Stimulated activated CD4-positive, alpha-beta T cell treated with anti-CD3 and anti-CD28 coated beads, Interleukin-2, amount 100 ng/mL, for 48 hours (primary cell): ENCODE measurements at regions not wholly inside any gene's neighbourhood (a gene's known extent, or its start where the extent isn't known, plus 50 kb on each side); places are given as distances from the start of the nearest gene placed in this dataset.

ENCODE experiments used
- DNase-seq, 2 donors: peaks; one replicate each; pipeline ENCODE4 v3.0.0-alpha.2; 2020

DNA sequence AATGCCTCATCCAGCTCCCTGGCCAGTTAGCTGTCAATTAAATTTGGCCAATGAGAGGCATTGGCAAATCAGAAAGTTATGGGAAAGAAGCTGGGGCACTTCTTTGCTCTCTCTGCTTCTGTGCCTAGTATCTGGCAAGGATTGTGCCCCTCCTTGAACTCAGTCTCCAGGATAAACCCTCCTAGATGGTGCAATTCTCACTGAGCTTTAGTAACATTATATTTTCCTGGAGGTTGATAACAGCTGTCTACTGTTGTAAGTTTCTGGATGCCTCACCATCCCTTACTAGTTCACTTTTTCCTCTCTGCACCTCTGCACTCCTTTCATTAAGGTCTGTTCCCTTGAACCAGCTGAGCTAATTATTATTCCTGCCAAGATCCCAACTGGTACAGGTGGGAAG lies 329.5 kb downstream of the MFSD1 start:
- DNase-seq = no peak

DNA sequence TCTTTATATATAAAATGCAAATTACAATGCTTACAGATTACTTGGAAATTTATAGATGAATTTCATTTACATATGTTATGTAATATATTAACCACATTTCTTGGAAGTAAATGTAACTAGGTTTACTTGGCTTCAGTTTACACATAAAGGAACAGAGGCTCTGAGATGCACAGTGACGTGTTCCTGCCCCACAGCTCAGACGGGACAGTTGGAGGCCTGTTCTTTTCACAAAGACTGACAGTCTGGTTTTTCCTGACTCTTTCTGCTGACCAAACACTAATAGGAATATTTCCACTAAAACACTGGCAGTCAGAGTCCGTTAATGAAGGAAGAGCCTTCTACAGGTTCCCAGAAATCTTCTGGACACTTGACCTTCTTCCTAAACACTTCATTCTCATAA lies 336.1 kb downstream of the MFSD1 start:
- DNase-seq = no peak

DNA sequence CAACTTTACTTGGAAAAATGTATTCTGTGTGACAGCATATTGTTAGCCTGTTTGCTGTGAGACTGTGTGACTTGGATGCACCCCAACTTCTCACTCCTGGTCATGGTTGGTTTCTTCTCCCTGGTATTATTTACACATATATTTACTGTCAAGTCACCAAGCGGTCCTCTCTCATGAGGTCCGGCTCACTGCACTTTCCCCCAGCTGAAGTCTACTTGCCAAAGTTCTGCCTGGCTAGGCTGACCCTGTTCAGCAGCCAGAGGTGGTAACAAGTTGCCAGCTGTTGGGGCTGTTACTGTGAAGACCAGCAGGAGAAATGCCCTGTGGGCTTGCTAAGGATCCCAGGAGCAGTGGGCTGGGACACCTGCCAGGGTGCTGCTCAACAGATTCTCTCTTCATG lies 337.5 kb downstream of the MFSD1 start:
- DNase-seq = no peak

DNA sequence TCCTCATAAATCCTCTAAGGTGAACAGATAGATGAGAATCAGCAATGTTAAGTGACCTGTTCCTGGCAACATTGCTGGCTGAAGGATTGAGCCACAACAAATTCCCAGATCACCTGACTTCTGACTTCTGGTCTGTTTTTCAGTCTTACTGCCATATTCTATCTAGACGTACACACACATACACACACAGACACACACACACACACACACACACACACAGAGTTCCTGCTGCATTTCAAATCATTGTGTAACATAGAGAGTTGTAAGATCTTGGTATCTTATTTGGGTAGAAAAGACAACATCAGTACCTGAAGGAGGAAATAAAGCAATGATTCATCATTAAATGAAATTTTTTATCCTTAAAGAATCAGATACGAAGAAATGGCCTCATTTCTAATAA lies 342.6 kb downstream of the MFSD1 start:
- DNase-seq = no peak

DNA sequence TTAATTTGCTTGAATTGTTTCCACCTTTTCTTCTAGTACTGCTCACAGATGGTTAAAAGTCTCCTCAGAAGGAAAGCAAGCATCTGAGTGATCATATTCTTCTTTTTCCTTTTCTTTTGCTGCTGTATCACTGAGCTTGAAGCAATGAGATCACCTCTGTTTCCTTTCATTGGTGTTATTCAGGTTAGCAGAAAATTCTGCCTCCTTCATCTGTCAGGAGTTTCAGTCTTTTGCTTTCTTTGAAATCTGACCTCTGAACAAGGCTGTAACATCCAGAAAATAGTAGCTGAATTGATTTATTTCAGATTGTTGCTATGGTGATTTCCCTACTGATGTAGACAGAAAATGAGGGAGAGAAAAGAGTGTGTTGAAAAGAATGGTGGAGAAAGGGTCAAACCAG lies 343.0 kb downstream of the MFSD1 start:
- no peak for DNase-seq

DNA sequence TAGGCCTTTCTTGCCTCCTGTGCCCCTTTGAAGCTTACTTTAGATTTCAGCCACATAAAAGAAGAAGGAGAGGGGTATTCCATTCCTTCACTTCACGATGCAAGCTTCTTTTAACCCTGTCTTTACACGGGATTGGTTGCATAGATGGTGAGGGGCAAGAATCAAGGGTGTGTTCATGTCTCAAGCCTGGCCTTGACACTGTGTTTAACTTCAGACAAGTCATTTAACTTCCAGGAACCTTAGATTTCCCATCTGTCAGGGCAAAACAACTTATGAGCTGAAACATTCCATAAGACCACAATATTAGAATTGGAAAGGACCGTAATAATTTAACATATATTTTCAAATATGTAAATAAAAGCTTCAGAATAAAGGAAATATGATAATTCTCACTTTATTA lies 344.5 kb downstream of the MFSD1 start:
- DNase-seq = no peak

DNA sequence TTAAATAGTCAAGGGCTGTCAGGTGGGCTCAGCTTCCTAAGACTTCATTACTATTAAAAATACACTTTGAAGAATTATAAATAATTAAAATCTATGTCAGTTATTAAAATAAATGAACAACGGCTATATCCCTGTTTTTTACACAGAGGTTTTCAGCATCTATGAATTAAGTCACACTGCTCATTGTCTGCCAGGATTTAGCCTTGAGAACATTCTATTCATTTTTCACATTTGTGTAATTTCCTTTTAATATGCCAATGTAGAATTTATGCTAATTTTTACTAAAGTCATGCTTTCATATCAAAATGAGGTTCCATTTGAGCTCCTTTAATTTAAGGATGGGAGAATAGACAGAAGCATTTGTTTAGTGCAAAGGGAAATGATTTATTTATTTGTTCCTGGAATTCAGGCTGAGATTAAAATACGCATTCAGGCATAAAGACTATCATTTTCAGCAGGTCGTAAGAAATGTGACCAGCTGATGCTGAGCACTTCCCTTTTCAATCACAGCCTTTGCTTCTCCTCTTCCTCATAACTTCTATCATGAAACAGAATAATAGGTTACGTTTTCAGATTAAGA lies 345.1 kb downstream of the MFSD1 start:
- DNase-seq = no peak

DNA sequence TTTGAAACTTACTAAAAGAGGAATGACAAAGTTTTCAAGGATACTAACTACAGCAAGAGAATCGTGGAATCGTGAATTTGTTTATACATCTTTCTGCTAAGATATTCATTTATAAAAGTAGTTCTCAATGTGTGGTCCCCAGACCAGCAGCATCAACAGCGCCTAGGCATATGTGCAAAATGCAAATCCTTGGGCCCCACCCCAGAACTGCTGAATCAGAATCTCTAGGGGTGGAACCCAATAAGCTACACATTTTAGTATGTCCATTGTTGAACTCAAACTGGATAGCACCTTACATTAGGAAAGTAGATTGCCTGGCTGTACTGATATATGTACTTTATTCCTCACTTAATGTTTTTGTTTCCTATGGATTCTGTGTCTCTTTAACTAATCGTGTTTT lies 346.0 kb downstream of the MFSD1 start:
- no peak for DNase-seq

DNA sequence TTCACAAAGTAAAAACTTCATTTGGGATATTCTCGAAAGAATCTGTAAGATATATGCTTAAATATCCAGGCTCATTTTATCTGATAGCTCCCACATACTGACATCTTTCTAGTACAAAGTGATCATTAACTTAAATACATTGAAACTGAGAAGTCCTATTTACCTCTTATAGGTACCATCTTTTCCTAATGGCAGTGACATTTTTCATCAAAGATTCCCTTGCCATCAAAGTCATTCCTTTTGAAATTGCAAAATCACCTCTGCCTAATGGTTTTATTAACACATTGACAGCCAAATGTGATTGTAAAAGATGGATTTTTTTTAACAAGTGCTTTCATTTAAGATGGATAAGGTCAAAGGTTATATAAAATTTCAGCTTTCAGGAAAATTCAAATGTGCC lies 346.6 kb downstream of the MFSD1 start:
- no peak for DNase-seq

DNA sequence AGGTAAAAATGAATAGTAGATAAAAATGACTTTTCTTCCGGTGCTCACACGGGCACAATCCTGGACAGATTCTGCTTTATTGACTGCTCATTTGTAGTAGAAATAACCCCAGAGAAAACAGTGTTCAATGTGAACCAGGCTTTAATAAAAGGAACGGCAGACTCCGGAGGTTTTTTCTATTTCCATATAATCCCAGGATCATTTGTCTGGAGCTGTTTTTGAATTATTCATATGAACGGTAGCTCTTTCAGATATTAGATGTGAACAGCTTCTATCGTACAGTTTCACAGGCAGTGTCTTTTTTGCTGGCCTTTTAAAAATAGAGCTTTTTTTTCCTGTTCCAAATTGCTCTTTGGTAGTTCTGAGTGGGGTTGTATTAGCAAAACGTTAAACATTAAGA lies 347.3 kb downstream of the MFSD1 start:
- DNase-seq = no peak

DNA sequence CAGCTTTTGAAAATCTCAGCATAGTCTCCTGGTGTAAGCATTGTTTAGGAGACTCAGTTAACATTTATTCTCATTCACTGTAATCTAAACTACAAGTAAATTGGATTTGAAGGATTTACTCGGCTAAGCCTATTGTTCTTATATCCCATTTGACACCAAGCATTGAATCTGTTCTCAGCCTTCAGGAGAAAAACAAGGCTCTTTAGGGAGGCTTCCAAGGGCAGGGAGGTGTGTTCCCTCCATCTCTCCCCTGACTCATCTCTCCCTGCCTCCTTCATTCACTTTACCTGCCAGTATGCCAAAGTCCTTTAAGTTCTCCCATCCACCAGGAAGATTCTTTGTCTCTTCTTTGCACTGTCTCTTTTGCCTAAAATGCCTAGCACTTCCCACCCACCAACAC lies 347.8 kb downstream of the MFSD1 start:
- no peak for DNase-seq

DNA sequence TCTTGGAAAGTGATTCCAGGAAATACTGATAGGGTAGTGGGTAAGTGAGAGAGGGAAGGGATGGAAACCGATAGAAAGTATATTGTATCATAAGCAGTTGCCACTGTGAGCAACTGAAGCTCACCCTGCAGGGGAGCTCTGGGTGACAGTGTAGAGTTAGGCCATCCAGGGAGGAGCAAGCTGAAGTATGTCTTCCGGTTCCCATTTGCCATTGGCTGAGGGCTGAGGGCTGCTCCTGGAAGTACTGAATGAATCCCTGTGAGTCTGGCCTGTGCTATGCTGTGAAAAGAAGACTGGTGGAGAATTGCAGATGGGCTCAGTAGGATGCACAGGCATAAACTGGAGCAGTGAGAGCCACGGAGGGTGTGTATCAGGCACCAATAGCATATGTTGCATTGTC lies 348.3 kb downstream of the MFSD1 start:
- no peak for DNase-seq

DNA sequence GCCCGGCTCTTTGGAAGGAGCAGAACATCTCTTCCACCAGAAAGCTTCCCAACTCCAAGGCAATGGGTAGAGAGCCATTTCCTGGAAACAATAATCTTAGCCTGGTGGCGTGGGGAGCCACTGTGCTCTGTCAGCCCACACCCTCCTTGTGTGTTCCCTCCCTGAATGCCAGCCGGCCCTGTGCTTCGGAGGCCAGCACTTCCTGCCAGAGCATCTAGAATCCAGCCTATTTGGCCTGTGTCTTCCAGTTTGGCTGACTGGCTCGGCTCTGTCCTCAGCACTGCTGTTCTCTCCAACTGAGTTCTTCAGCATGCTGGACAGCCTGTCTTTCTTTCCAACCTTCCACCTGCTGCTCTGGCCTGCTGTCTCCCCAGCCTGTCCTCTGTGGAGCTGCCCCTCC lies 349.3 kb downstream of the MFSD1 start:
- DNase-seq = no peak

DNA sequence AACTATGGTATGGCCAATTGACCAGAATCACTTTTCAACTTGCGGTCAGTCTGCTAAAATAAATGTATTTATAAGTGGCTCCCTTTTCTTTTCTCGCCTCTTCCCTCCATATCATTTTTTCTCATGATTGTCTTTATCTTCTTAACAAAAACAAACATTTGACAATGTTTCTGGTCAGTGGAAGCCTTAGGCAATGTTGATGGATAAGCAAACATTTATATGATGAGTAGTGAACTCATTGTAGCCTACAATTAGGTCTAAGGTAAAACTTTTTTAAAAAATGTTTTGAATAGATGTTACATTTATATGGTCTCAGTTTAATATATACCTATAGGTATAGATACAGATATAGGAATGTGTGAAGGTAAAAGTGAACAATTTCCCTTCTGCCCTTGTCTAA lies 355.4 kb downstream of the MFSD1 start:
- DNase-seq = no peak

DNA sequence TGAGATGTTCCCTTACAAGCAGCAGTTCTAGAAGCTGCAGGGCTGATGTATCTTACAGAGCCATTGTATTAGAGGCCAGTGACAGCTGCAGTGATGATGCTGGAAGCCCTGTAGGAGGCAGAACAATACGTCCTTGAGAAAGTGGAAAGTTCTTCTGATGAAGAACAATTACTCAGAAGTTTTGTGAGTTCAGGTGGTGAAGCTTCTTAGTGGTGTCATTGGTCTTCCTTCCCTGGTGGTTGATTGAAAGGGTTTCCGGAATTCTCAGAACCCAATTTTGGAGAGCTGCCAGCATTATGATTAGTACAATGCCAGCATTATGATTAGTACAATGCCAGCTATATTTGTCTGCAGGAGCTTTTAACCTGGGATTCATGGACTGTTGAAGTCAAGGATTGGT lies 356.4 kb downstream of the MFSD1 start:
- DNase-seq = no peak

DNA sequence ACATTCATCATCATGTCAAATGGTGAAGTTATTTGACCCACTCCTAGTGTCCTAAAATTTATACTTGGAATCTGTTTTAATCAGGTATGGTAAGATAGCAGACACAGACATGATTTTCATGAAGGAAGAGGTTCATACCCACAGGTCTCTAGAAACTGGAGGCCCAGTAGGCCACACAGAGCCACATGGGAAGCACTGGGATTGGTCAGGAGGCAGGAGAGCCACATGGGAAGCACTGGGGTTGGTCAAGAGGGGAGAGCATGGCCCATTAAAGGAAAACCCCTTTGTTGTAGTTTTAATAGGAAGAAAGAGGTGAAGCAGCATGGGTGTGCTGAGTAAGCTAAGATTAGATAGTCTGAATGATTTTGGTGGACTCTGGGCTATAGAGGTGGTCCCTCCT lies 356.9 kb downstream of the MFSD1 start:
- no peak for DNase-seq

DNA sequence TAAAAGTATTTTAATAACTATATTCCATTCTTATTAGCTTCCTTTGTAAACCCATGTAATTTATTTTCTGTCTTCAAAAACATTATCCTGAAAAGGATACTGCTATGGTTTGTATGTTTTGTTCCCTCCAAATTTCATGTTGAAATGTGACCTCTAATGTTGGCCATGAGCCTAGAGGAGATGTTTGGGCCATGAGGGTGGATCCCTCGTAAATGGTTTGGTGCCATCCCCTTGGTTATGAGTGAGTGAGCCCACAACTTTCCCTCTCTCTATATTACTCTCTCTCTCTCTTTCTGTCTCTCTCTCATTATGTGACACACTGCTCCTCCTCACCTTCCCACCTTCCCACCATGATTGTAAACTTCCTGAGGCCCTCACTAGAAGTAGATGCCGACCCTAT lies 357.7 kb downstream of the MFSD1 start:
- no peak for DNase-seq

DNA sequence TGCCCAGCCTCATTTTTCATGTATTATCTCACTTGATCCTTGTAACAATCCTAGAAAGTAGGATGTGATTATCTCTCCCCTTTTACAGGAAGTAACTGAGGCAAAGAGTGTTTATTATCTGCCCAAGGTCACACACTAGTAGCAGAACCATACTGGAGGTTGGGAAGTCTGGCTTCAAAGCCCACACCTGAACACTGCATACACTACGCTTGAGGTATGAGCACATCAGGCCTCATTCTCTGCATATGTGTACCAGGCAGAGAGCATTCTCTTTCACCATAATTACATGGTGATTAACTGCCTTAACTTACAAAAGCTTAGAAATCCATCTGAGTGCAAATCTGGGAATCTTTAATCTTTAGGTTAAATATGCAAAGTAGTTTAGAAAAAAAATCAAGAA lies 361.8 kb downstream of the MFSD1 start:
- DNase-seq = no peak

DNA sequence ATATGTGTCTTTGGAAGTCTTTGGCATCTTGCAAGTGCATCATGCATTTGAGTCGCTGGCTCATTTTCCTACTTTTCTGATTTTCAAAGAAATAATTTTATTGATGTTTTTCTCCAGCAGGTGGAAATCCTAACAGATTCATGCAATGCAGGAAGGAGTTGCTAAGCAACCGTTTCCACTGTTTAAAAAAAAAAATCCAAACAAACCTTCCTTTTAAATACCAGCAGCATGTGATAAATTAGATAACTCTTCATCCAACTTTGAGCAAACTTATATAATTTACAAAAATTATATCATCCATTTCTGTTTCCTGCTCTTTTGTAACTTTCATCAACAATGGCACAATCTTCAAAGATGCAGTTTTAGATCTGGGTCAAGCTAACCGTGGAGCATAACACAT lies 364.1 kb downstream of the MFSD1 start:
- no peak for DNase-seq

DNA sequence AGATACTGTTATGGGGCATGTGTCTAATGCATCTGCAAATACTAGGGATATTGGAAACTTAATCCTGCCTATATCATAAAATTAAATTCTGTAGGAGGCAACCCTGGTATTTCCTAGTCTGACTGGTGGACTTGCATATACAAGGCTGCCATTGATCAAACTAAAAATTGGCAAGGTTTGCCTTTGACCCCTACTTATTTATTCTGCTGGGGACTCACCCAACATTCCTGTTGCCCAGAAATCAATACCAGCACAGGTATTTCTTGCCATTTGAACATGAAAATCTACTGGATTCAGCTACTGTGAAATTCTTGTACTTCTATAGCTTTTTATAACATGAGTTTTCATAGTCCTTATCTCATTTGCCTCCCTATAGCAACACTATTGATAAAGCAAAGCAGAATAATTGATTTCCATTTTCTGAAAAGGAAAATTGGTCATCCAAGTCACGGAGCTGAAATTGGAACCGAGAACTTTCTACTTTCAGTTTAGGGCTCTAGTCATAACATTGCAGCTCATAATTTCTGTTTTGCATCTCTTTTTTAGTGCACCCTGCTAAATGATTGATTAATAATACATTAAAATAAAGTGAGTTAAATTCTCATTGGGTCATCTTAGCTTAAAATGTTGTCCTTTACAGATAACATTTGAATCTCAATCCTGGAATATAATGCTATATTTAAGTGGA lies 365.2 kb downstream of the MFSD1 start:
- no peak for DNase-seq

DNA sequence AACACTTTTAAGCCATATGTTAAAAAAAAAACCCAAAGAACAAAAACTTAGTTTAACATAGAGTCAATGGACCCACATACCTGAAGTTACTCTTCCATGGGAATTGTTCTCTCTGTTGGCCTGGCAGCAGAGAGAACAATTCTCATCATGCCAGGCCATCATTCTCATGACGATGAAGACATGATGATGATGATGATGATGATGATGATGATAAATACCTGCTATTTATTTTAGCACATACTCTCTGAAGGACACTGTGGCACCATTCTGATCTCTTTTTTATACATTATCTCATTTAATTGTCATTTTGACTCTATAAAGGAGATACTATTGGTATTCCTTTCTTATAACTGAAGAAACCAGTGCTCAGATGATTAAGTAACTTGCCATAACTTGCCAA lies 366.9 kb downstream of the MFSD1 start:
- no peak for DNase-seq

DNA sequence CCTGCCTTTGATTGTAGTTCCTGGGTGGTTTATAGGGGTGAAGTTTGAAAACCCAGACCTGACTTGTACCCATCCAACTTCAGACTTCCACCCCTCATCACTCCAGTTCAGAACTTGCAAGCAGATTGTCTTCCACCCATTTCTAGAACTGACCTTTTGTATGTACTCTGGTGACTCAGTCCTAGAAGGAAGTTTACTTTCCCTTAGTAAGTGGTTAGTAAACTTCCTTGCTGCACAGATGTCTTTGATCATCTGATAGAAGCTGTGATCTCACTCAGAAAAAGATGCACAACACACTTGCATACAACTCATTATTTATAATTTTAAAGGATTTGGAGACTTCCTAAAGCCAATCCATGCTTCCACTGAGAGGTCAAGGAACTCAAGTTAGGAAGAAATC lies 368.0 kb downstream of the MFSD1 start:
- DNase-seq = no peak

DNA sequence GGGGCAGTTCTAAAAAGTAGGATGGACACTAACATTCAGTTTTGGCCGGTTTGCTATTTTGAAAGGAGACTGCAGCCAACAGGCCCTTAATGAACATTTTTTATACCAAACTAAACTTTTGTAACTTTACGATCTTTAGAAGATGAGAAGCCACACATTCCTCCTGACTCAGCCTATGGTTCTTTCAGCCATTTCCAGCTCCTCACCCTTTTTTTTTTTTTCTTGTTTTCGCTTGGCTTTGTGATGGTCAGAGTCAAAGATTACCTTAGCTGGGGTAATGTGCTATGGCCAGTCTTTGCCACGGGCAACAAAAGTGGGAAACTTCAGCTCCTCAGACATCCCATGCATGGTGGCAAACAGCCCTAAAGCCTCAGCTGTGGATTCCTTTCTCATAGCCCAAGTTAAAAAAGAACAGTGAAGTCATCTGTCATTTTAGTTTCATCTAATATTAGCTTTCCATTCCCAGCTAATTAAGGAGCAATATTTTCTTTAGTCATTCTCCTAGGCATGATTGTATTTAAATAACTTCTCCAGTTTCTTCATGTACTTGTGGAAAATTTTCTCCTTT lies 368.7 kb downstream of the MFSD1 start:
- DNase-seq = no peak

DNA sequence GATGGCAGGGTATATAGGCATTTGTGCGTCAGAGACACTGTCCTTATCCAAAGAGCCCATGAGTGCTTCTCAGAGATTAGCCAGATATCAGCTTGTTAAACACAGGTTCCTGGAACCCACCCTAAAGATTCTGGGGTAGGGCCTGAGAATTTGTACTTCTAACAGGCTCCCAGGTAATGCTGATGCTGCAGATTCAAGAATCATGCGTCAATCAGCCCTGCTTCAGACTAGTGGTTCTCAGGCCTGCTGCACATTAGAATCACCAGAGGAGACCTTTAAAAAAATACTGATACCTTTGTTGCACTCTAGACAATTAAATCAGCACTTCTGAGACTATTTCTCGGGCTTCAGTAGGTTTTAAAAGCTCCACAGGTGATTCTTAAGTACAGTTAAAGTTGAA lies 369.5 kb downstream of the MFSD1 start:
- no peak for DNase-seq

DNA sequence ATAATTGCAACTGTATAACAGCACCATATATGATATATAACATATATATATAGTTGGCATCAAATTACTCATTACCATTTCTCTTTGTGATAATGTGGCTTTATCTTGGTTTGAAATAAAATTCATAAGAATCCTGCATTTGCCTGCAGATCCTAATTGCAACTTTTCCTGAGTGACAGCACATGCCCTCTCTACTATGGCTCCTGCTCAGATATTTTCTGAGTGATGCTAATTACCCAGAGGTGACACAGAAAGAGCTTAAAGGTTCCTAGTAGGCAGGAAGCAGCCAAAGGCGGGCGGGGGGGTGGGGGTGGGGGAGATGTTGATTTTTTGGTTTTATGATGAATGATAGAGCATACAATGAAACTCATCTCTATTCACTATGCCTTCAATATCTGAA lies 370.6 kb downstream of the MFSD1 start:
- no peak for DNase-seq
